ENCODE measurements at regions not wholly inside any gene's neighbourhood (a gene's known extent, or its start where the extent isn't known, plus 50 kb on each side); places are given as distances from the start of the nearest gene placed in this dataset.

GRCh38 chr4:28449085-28449484, 1588.4 kb downstream of the STIM2 start:
- no peak for TF ChIP-seq POLR2A (IDR thresholded peaks at IDR 0.05)
- TF ChIP-seq CTCF (IDR thresholded peaks at IDR 0.05), result no peak

Measured in body of pancreas (tissue), 4 donors.